ENCODE measurements at regions not wholly inside any gene's neighbourhood (a gene's known extent, or its start where the extent isn't known, plus 50 kb on each side); places are given as distances from the start of the nearest gene placed in this dataset.

DNA sequence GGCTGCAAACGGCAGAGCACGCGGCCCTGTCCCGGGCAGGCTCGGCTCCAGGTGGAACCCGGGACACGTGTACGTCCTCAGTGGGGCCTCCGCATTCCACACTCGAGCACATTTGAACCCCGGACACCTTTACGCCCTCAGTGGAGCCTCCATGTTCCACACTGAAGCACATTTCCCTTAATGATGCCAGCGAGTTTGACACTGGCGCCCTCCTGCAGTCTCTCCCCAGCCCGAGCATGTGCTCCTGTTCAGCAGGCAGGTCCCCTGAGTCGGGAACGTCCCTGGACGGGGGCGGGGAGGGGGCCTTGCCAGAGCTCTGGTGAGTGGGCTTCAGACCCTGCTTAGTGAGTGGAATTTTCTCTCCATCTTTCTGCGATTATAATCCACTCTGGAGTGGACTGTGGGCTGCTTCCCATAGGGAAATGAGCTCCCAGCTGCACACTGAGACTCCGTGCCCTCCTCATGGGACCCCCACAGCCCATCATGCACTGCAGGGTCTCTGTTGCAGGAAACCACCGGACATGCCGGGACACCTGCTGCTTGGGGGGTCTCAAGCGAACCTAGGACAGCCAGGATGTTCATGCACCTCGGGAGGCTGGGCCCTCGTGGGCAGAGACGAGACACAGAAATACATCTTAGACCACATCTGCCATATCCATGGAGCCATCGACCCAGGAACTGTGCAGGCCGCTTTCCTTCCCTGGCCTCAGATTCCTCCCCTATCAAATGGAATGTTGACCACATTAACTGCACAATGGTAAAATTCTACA lies 70.3 kb upstream of the SNTG2 start:
- TF ChIP-seq EZH2phosphoT487 (IDR thresholded peaks at IDR 0.05; ENCODE audit: unreplicated experiment) (no peak), CTCF (conservative IDR thresholded peaks at IDR 0.05; ENCODE audit: low read depth in 2 of 2) (no peak; a peak in 1 of 4 replicates), EZH2 (IDR thresholded peaks at IDR 0.05; ENCODE audit: low read depth, unreplicated experiment) (no peak), CREB1 (CRISPR knock-in tag; IDR thresholded peaks at IDR 0.05; ENCODE audit: low read depth) (no peak), ZNF331 (CRISPR knock-in tag; IDR thresholded peaks at IDR 0.05; ENCODE audit: low read depth) (no peak), POLR2AphosphoS5 (IDR thresholded peaks at IDR 0.05; ENCODE audit: low read depth) (no peak), JUNB (IDR thresholded peaks at IDR 0.05; ENCODE audit: unreplicated experiment) (no peak), NANOG (IDR thresholded peaks at IDR 0.05; ENCODE audit: borderline replicate concordance) (no peak), STAT1 (IDR thresholded peaks at IDR 0.05; ENCODE audit: unreplicated experiment) (no peak), ETS1 (IDR thresholded peaks at IDR 0.05) (no peak), ZNF114 (CRISPR knock-in tag; IDR thresholded peaks at IDR 0.05) (no peak), ZNF462 (CRISPR knock-in tag; IDR thresholded peaks at IDR 0.05) (no peak)
- TF ChIP-seq, protein P1, sequence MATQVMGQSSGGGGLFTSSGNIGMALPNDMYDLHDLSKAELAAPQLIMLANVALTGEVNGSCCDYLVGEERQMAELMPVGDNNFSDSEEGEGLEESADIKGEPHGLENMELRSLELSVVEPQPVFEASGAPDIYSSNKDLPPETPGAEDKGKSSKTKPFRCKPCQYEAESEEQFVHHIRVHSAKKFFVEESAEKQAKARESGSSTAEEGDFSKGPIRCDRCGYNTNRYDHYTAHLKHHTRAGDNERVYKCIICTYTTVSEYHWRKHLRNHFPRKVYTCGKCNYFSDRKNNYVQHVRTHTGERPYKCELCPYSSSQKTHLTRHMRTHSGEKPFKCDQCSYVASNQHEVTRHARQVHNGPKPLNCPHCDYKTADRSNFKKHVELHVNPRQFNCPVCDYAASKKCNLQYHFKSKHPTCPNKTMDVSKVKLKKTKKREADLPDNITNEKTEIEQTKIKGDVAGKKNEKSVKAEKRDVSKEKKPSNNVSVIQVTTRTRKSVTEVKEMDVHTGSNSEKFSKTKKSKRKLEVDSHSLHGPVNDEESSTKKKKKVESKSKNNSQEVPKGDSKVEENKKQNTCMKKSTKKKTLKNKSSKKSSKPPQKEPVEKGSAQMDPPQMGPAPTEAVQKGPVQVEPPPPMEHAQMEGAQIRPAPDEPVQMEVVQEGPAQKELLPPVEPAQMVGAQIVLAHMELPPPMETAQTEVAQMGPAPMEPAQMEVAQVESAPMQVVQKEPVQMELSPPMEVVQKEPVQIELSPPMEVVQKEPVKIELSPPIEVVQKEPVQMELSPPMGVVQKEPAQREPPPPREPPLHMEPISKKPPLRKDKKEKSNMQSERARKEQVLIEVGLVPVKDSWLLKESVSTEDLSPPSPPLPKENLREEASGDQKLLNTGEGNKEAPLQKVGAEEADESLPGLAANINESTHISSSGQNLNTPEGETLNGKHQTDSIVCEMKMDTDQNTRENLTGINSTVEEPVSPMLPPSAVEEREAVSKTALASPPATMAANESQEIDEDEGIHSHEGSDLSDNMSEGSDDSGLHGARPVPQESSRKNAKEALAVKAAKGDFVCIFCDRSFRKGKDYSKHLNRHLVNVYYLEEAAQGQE (IDR thresholded peaks at IDR 0.05; ENCODE audit: unreplicated experiment), result no peak

Measured in GM23338 (cell line).